ENCODE measurements at regions not wholly inside any gene's neighbourhood (a gene's known extent, or its start where the extent isn't known, plus 50 kb on each side); places are given as distances from the start of the nearest gene placed in this dataset.

DNA sequence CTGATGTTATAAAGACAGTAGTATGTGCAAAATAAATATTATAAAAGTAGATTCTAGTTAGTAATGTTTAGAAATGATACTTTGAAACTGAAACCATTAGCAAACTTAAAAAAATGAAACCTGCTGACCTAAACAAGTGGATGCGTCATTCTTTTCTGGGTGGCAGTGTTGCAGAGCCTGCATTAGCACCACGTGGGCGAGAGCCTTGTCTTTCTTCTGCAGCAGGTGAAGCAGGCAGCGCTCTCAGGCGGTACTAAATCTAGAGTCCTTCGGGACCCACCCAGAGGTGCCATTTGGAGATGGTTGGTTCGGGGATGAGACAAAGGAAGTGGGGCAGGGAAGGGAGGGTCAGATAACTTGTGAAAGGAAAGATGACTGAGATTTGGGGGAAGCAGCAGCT is 759.1 kb upstream of the IGFBP3 start:
- Histone ChIP-seq H3K4me3 (ENCODE audit: control extremely low read depth in 1 of 5, extremely low read depth in 1 of 5, insufficient read depth in 1 of 5, low read depth in 2 of 5, low read length in 4 of 5) (no peak overlapping the region), H3K79me2 (ENCODE audit: control insufficient read depth, insufficient read depth, low read length) (no peaks in the 10 kb centered on the region), H4K20me1 (ENCODE audit: control insufficient read depth, insufficient read depth, low read length, poor library complexity, severe bottlenecking) (no peaks in the 10 kb centered on the region), H3K4me2 (replicated peaks; ENCODE audit: low read depth, low read length, poor library complexity, severe bottlenecking) (no peak overlapping the region), H3K27me3 (replicated peaks in 1 of 4; ENCODE audit: control extremely low read depth in 1 of 4, control insufficient read depth in 3 of 4, insufficient read depth in 4 of 4, low read length in 3 of 4) (no peaks in the 10 kb centered on the region), H3K4me1 (ENCODE audit: control insufficient read depth in 2 of 2, insufficient read depth in 2 of 2, low read length in 2 of 2) (no peaks in the 10 kb centered on the region), H3K9ac (ENCODE audit: low read length) (no peak overlapping the region), H3K9me3 (ENCODE audit: control extremely low read depth in 1 of 3, control insufficient read depth in 2 of 3, insufficient read depth in 1 of 3, low read length in 2 of 3) (no peaks in the 10 kb centered on the region), H2AFZ (ENCODE audit: insufficient read depth, low read depth, low read length, poor library complexity, severe bottlenecking) (no peak overlapping the region), H3K27ac (ENCODE audit: low read length in 2 of 2) (no peak overlapping the region), H3K36me3 (replicated peaks in 1 of 2; ENCODE audit: control extremely low read depth in 1 of 2, control insufficient read depth in 1 of 2, extremely low read depth in 1 of 2, insufficient read depth in 2 of 2, low read length in 1 of 2) (no peaks in the 10 kb centered on the region)
- no peak overlapping the region for H3K4me3 Mint-ChIP-seq
- H3K4me1 Mint-ChIP-seq = no peaks in the 10 kb centered on the region
- TF ChIP-seq, protein P1, sequence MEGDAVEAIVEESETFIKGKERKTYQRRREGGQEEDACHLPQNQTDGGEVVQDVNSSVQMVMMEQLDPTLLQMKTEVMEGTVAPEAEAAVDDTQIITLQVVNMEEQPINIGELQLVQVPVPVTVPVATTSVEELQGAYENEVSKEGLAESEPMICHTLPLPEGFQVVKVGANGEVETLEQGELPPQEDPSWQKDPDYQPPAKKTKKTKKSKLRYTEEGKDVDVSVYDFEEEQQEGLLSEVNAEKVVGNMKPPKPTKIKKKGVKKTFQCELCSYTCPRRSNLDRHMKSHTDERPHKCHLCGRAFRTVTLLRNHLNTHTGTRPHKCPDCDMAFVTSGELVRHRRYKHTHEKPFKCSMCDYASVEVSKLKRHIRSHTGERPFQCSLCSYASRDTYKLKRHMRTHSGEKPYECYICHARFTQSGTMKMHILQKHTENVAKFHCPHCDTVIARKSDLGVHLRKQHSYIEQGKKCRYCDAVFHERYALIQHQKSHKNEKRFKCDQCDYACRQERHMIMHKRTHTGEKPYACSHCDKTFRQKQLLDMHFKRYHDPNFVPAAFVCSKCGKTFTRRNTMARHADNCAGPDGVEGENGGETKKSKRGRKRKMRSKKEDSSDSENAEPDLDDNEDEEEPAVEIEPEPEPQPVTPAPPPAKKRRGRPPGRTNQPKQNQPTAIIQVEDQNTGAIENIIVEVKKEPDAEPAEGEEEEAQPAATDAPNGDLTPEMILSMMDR (IDR thresholded peaks at IDR 0.05) = no peak
- no peak for TF ChIP-seq EZH2 (IDR thresholded peaks at IDR 0.05; ENCODE audit: borderline replicate concordance, insufficient read depth, low read depth, low read length, poor library complexity, severe bottlenecking)
- H3K9me3 Mint-ChIP-seq (ENCODE audit: insufficient read depth) = peaks cover 2% of the 10 kb centered on the region
- H3K27ac Mint-ChIP-seq = no peak overlapping the region
- H3K27me3 Mint-ChIP-seq = no peaks in the 10 kb centered on the region
- ATAC-seq (ENCODE audit: low read depth) (no peak), DNase-seq (no peak)
- POLR2A ChIA-PET = no interaction called here
- intact Hi-C loops (cut with micrococcal nuclease) = no loop called here
- WGBS (ENCODE audit: insufficient coverage) = 83% methylated on average over 7 of the region's 7 CpGs
- CTCF ChIA-PET = no interaction called here

GRCh38 chr7:46679671-46680070 is 758.6 kb upstream of the IGFBP3 start:
- DNase-seq (no peak), ATAC-seq (ENCODE audit: low read depth) (no peak)
- Histone ChIP-seq H3K9me3 (ENCODE audit: control extremely low read depth in 1 of 3, control insufficient read depth in 2 of 3, insufficient read depth in 1 of 3, low read length in 2 of 3) (no peaks in the 10 kb centered on the region), H3K4me1 (ENCODE audit: control insufficient read depth in 2 of 2, insufficient read depth in 2 of 2, low read length in 2 of 2) (no peaks in the 10 kb centered on the region), H3K36me3 (replicated peaks in 1 of 2; ENCODE audit: control extremely low read depth in 1 of 2, control insufficient read depth in 1 of 2, extremely low read depth in 1 of 2, insufficient read depth in 2 of 2, low read length in 1 of 2) (no peaks in the 10 kb centered on the region), H2AFZ (ENCODE audit: insufficient read depth, low read depth, low read length, poor library complexity, severe bottlenecking) (no peak overlapping the region), H3K27ac (ENCODE audit: low read length in 2 of 2) (no peak overlapping the region), H3K9ac (ENCODE audit: low read length) (no peak overlapping the region), H3K79me2 (ENCODE audit: control insufficient read depth, insufficient read depth, low read length) (no peaks in the 10 kb centered on the region), H3K27me3 (replicated peaks in 1 of 4; ENCODE audit: control extremely low read depth in 1 of 4, control insufficient read depth in 3 of 4, insufficient read depth in 4 of 4, low read length in 3 of 4) (no peaks in the 10 kb centered on the region), H3K4me3 (ENCODE audit: control extremely low read depth in 1 of 5, extremely low read depth in 1 of 5, insufficient read depth in 1 of 5, low read depth in 2 of 5, low read length in 4 of 5) (no peak overlapping the region), H4K20me1 (ENCODE audit: control insufficient read depth, insufficient read depth, low read length, poor library complexity, severe bottlenecking) (no peaks in the 10 kb centered on the region), H3K4me2 (replicated peaks; ENCODE audit: low read depth, low read length, poor library complexity, severe bottlenecking) (no peak overlapping the region)
- Mint-ChIP-seq H3K4me3 (no peak overlapping the region), H3K4me1 (no peaks in the 10 kb centered on the region), H3K27me3 (no peaks in the 10 kb centered on the region), H3K27ac (no peak overlapping the region), H3K9me3 (ENCODE audit: insufficient read depth) (peaks cover 2% of the 10 kb centered on the region)
- no peak for TF ChIP-seq EZH2 (IDR thresholded peaks at IDR 0.05; ENCODE audit: borderline replicate concordance, insufficient read depth, low read depth, low read length, poor library complexity, severe bottlenecking)
- TF ChIP-seq, protein P1 (IDR thresholded peaks at IDR 0.05) = no peak
- intact Hi-C loops (cut with micrococcal nuclease) = no loop called here
- CTCF ChIA-PET = no interaction called here
- POLR2A ChIA-PET = no interaction called here
